ENCODE measurements at regions not wholly inside any gene's neighbourhood (a gene's known extent, or its start where the extent isn't known, plus 50 kb on each side); places are given as distances from the start of the nearest gene placed in this dataset.

DNA sequence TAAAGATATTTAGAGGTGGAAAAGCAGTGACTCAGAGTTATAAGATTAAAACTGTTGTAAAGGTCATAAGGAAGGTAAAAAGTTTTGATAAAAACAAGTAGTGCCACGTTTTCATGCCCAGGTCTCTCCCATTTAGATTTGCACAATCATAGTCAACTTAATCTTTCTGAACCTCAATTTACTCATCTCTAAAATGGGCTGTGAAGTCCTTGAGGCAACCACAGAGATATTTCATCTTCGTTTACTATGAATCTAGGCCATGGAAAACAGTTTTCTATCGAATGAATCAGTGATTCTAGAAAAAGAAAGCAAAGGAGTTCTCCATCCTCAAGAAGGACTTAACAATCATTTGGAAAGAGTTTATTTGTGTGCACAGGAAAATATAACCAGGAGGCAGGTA, 190.2 kb downstream of the EDN1 start:
- BruUV-seq (replicated peaks), result no TSS peak
- Mint-ChIP-seq H3K4me3 (ENCODE audit: unreplicated experiment) (no peak overlapping the region), H3K27ac (ENCODE audit: low read depth, unreplicated experiment) (no peak overlapping the region), H3K9me3 (ENCODE audit: unreplicated experiment) (no peaks in the 10 kb centered on the region), H3K27me3 (ENCODE audit: insufficient read depth, unreplicated experiment) (no peaks in the 10 kb centered on the region), H3K36me3 (ENCODE audit: insufficient read depth, unreplicated experiment) (no peaks in the 10 kb centered on the region), H3K4me1 (ENCODE audit: insufficient read depth, unreplicated experiment) (peaks cover 22% of the 10 kb centered on the region)
- DNase-seq (ENCODE audit: unreplicated experiment), result no peak
- TF ChIP-seq, protein P1, sequence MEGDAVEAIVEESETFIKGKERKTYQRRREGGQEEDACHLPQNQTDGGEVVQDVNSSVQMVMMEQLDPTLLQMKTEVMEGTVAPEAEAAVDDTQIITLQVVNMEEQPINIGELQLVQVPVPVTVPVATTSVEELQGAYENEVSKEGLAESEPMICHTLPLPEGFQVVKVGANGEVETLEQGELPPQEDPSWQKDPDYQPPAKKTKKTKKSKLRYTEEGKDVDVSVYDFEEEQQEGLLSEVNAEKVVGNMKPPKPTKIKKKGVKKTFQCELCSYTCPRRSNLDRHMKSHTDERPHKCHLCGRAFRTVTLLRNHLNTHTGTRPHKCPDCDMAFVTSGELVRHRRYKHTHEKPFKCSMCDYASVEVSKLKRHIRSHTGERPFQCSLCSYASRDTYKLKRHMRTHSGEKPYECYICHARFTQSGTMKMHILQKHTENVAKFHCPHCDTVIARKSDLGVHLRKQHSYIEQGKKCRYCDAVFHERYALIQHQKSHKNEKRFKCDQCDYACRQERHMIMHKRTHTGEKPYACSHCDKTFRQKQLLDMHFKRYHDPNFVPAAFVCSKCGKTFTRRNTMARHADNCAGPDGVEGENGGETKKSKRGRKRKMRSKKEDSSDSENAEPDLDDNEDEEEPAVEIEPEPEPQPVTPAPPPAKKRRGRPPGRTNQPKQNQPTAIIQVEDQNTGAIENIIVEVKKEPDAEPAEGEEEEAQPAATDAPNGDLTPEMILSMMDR (IDR thresholded peaks at IDR 0.05; ENCODE audit: unreplicated experiment), result no peak
- ChIA-PET CTCF (no interaction called here), POLR2A (no interaction called here)
- intact Hi-C loops (cut with micrococcal nuclease), result no loop called here

DNA sequence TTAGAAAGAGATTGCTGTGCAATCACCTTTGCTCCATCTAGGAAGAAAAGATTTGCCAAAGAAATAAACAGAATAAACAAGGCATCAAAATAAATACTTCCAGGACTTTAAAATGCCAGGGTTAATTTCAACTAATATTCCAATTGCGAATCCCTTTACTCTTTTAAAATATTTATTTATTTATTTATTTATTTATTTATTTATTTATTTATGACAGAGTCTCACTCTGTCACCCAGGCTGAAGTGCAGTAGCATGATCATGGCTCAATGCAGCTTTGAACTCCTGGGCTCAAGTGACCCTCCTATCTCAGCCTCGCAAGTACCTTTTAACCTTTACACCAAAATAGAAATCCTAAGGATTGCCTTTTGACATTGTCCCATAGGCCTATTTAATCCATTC, 191.1 kb downstream of the EDN1 start:
- Mint-ChIP-seq H3K27ac (ENCODE audit: low read depth, unreplicated experiment) (no peak overlapping the region), H3K9me3 (ENCODE audit: unreplicated experiment) (no peaks in the 10 kb centered on the region), H3K4me3 (ENCODE audit: unreplicated experiment) (no peak overlapping the region), H3K36me3 (ENCODE audit: insufficient read depth, unreplicated experiment) (no peaks in the 10 kb centered on the region), H3K27me3 (ENCODE audit: insufficient read depth, unreplicated experiment) (no peaks in the 10 kb centered on the region), H3K4me1 (ENCODE audit: insufficient read depth, unreplicated experiment) (peaks cover 25% of the 10 kb centered on the region)
- TF ChIP-seq, protein P1 (IDR thresholded peaks at IDR 0.05; ENCODE audit: unreplicated experiment), result no peak
- BruUV-seq (replicated peaks), result no TSS peak
- ChIA-PET POLR2A (interaction anchor here (2.1 to 4.9 kb wide), 3 partner anchors 96 to 191 kb away, joined by 6 to 19 read pairs (median 19); partner anchors contain the start of gene EDN1), CTCF (interaction anchor here (0.6 to 2.1 kb wide), 3 partner anchors 43 to 191 kb away, joined by 3 to 14 read pairs (median 6); partner anchors contain the start of gene EDN1)
- intact Hi-C loops (cut with micrococcal nuclease), result no loop called here
- no peak for DNase-seq (ENCODE audit: unreplicated experiment)

DNA sequence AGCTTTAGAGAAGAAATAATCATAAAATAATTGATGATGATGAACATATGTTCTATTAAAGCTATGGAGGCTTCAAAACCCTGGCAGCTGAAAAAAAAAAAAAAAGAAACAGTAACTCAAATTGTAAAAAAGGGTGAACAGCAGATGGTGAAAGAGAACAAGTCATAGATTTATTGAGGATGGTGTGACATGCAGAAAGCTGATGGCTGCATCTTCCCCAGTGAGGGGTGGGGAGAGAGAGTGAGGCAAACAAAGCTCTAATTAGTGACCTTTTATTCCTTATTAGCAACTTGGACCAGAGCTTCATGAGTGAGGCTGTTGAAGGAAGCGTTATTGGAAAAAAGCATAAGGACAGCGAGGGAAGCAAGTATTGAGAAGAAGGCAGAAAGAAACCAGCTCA, 191.7 kb downstream of the EDN1 start:
- Mint-ChIP-seq H3K9me3 (ENCODE audit: unreplicated experiment) (peaks cover 4% of the 10 kb centered on the region), H3K4me1 (ENCODE audit: insufficient read depth, unreplicated experiment) (peaks cover 25% of the 10 kb centered on the region), H3K36me3 (ENCODE audit: insufficient read depth, unreplicated experiment) (no peaks in the 10 kb centered on the region), H3K27ac (ENCODE audit: low read depth, unreplicated experiment) (no peak overlapping the region), H3K4me3 (ENCODE audit: unreplicated experiment) (no peak overlapping the region), H3K27me3 (ENCODE audit: insufficient read depth, unreplicated experiment) (no peaks in the 10 kb centered on the region)
- ChIA-PET POLR2A (interaction anchor here (0.6 to 4.9 kb wide), 5 partner anchors 9 to 191 kb away, joined by 3 to 19 read pairs (median 6); partner anchors contain the start of gene EDN1), CTCF (interaction anchor here (0.6 to 2.1 kb wide), 7 partner anchors 10 to 195 kb away, joined by 3 to 14 read pairs (median 5); partner anchors contain the start of gene EDN1)
- BruUV-seq (replicated peaks), result no TSS peak
- DNase-seq (ENCODE audit: unreplicated experiment), result no peak
- TF ChIP-seq, protein P1 (IDR thresholded peaks at IDR 0.05; ENCODE audit: unreplicated experiment), result no peak
- intact Hi-C loops (cut with micrococcal nuclease), result loop anchor here (2.0 kb wide), 1 partner anchor 171 kb away; no protein-coding TSS in a partner anchor

DNA sequence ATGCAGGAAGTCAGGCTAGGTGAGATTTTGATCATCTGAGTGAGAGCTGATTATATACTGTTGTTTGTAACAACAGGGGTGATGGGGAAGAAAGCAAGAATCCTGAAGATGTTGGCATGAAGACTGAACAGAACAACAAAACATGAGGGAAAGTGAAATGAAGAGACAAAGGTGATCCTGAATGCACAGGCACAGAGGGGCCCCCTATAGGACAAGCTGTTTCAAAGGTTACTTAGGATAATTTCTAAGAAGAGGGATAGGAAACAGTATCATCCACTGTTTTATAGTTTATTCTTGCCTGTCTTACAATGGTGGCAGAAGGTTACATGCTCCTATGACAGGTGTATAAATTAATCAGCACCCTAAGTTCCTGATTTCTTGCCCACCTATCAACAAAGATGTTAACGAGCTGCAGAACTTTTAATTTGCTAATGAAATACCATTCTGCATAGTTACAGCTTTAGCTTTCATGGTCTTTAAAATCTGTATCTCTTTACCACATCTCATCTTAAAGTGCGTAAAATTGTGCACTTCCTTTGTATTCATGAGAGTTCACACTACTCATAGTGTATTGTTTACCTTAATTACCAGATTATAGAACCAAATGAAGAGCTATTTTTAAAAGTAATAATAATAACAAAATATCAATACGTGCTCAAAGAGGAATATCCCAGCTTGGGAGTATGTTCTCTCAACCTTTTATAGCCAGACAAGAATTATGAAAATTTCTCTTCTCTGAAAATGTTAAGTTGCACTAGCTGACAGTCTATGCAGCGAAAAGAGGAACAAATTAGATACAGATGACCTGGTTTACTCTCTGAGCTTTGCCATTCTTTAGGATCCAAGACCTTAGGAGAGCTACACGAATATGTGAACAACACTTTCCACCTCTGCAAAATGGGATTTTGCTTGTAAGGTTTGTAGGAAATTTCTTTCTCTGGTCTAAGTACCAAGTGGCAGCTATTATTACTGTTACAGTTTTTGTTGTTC, 192.5 kb downstream of the EDN1 start:
- Mint-ChIP-seq H3K4me1 (ENCODE audit: insufficient read depth, unreplicated experiment) (peaks cover 25% of the 10 kb centered on the region), H3K36me3 (ENCODE audit: insufficient read depth, unreplicated experiment) (no peaks in the 10 kb centered on the region), H3K27me3 (ENCODE audit: insufficient read depth, unreplicated experiment) (no peaks in the 10 kb centered on the region), H3K27ac (ENCODE audit: low read depth, unreplicated experiment) (no peak overlapping the region), H3K9me3 (ENCODE audit: unreplicated experiment) (peaks cover 7% of the 10 kb centered on the region), H3K4me3 (ENCODE audit: unreplicated experiment) (peak overlapping the region; percentile 35)
- CTCF ChIA-PET, result interaction anchor here (0.5 to 2.1 kb wide), 14 partner anchors 8 to 470 kb away, joined by 3 to 14 read pairs (median 3); partner anchors contain the start of gene EDN1
- POLR2A ChIA-PET, result interaction anchor here (0.6 to 4.9 kb wide), 15 partner anchors 9 to 196 kb away, joined by 3 to 19 read pairs (median 4); partner anchors contain the start of gene EDN1
- TF ChIP-seq, protein P1 (IDR thresholded peaks at IDR 0.05; ENCODE audit: unreplicated experiment), result no peak
- intact Hi-C loops (cut with micrococcal nuclease), result loop anchor here (2.0 kb wide), 1 partner anchor 172 kb away; no protein-coding TSS in a partner anchor
- DNase-seq (ENCODE audit: unreplicated experiment), result peak; percentile 21
- no TSS peak for BruUV-seq (replicated peaks)
